IPS DF 6.9 (cell line): ENCODE measurements at regions not wholly inside any gene's neighbourhood (a gene's known extent, or its start where the extent isn't known, plus 50 kb on each side); places are given as distances from the start of the nearest gene placed in this dataset.
"Not testable (repeated sequence)": the region's sequence is repeated elsewhere in the genome, so short reads cannot be mapped to it uniquely, and the experiment has no call there.

ENCODE experiments used
- DNase-seq: peaks from one replicate; pipeline ENCODE4 v3.0.0-alpha.2; 2013; ENCODE audit warnings: low read depth, low spot score
- H3K27ac ChIP-seq: one replicate; pipeline ENCODE4 v1.5.1; 2013; ENCODE audit warnings: low read length, control low read depth
- H3K27me3 ChIP-seq: 2 replicates; pipeline ENCODE4 v1.6.1; 2013; ENCODE audit warnings: mild to moderate bottlenecking, low read length; ENCODE audit not compliant: control insufficient read depth, insufficient read depth
- H3K36me3 ChIP-seq: 2 replicates; pipeline ENCODE4 v1.6.1; 2013; ENCODE audit warnings: low read length; ENCODE audit not compliant: control insufficient read depth, insufficient read depth
- H3K4me1 ChIP-seq: 2 replicates; pipeline ENCODE4 v1.6.1; 2013; ENCODE audit warnings: low read length; ENCODE audit not compliant: control insufficient read depth, insufficient read depth
- H3K4me3 ChIP-seq: 2 replicates; pipeline ENCODE4 v1.5.1; 2013; ENCODE audit warnings: mild to moderate bottlenecking, low read length
- H3K9me3 ChIP-seq: 2 replicates; pipeline ENCODE4 v1.6.1; 2013; ENCODE audit warnings: low read length, inconsistent platforms; ENCODE audit not compliant: control insufficient read depth, insufficient read depth
- WGBS: extraction: QIAGEN DNeasy Blood & Tissue Kit; methylation state at CpG from one replicate; pipeline ENCODE4 v1.1.7; 2013; ENCODE audit warnings: mixed read lengths, missing lambda C conversion rate; ENCODE audit not compliant: insufficient read length, insufficient coverage; 5-methylcytosine and 5-hydroxymethylcytosine counted together

DNA sequence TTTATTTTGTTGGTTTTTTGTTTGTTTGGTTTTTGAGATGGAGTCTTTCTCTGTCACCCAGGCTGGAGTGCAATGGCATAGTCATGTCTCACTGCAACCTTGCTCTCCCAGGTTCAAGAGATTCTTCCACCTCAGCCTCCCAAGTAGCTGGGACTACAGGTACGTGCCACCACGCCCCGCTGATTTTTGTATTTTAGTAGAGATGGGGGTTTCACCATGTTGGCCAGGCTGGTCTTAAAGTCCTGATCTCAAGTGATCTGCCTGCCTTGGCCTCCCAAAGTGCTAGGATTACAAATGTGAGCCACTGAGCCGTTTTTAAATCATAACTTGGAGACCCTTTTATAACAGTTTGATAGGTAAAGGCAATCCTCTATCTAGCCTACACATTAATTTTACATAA lies 95.9 kb upstream of the MIR17HG start:
- not testable (repeated sequence) for H3K9me3 ChIP-seq, H3K4me1 ChIP-seq, H3K27ac ChIP-seq, H3K36me3 ChIP-seq, H3K4me3 ChIP-seq, DNase-seq, H3K27me3 ChIP-seq
- WGBS, result no CpG with 5 or more reads among the region's 4 CpGs

DNA sequence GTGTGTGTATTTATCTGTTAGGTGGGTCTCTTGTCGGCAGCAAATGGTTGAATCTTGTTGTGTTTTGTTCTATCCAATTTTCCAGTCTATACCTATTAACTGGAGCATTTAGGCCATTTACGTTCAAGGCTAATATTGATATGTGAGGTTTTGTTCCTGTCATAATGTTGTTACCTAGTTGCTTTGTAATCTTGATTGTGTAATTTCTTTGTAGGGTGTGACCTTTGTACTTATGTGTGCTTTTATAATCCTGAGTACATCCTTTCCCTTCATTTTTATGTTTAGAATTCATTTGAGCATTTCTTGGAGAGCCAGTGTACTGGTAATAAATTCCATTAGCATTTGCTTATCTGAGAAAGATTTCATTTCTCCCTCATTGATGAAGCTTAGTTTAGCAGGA lies 83.0 kb upstream of the MIR17HG start:
- Histone ChIP-seq H3K27ac (no peak overlapping the region), H3K9me3 (no peaks in the 10 kb centered on the region), H3K36me3 (no peaks in the 10 kb centered on the region), H3K27me3 (no peaks in the 10 kb centered on the region), H3K4me3 (no peak overlapping the region), H3K4me1 (no peaks in the 10 kb centered on the region)
- no CpG with 5 or more reads among the region's 2 CpGs for WGBS
- no peak for DNase-seq

DNA sequence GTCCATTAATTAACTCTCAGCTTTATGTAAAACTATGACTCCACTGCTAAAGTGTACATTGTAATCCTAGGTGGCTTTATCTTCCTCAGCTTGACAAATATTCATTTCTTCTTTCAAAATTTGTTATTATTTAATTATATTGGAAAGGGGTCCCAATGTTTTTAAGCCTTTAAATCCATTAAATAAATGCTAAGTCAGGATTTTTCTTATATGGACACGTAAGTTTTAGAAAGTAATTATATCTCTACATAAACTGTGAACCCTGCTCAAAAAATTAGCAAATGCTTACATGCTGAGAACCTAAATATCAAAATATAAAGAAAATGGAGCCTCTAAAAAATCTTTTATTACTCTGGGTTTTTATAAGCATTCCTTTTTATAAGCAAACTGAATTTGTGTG lies 78.2 kb upstream of the MIR17HG start:
- Histone ChIP-seq H3K36me3 (no peaks in the 10 kb centered on the region), H3K9me3 (no peaks in the 10 kb centered on the region), H3K27me3 (no peaks in the 10 kb centered on the region), H3K27ac (no peak overlapping the region), H3K4me1 (no peaks in the 10 kb centered on the region), H3K4me3 (no peak overlapping the region)
- DNase-seq, result no peak
- no CpG with 5 or more reads among the region's 1 CpG for WGBS

DNA sequence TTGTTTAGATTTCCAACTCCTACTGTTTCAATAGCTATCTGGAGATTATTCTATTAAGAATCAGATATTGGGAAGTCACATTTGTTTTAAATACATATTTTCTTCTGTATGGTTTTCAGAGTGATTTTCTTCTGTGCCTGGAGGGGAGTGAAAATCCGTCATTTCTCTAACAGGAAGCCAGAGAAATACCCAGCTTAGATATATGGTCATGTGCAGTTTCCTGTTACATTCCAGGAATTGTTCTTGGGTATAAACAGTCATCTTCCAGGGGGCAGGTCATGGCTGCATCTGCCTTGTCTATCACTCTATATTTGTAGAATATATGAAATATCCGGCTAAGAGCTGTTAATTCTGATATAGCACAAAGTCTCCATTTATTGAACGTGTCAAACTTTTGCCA lies 77.5 kb upstream of the MIR17HG start:
- H3K4me1 ChIP-seq, result no peaks in the 10 kb centered on the region
- no peaks in the 10 kb centered on the region for H3K9me3 ChIP-seq
- H3K27ac ChIP-seq, result no peak overlapping the region
- H3K27me3 ChIP-seq, result no peaks in the 10 kb centered on the region
- no peak for DNase-seq
- WGBS, result no CpG with 5 or more reads among the region's 3 CpGs
- H3K4me3 ChIP-seq, result no peak overlapping the region
- no peaks in the 10 kb centered on the region for H3K36me3 ChIP-seq

DNA sequence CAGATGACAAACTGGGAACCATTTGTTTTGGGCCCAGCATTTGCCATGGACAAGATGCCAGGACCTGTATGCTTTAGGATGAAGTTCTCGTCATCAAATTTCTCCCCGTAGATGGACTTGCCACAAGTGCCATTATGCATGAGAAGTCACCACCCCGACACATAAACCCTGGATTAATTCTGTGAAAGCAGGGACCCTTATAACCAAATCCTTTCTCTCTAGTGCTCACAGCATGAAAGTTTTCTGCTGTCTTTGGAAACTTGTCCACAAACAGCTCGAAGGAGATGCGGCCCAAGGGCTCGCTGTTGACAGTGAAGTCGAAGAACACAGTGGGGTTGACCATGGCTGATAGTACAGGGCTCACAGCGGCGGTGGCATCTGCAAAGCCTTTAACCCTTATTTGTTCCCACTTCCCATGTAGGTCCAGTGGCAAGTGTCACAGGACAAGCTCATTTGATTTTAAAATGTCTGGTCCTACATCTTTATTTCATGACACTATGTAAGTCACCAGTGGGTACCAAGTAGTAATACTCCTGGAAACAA lies 75.2 kb upstream of the MIR17HG start:
- no CpG with 5 or more reads among the region's 9 CpGs for WGBS
- Histone ChIP-seq H3K4me1 (no peaks in the 10 kb centered on the region), H3K27ac (no peak overlapping the region), H3K36me3 (no peaks in the 10 kb centered on the region), H3K27me3 (no peaks in the 10 kb centered on the region), H3K9me3 (no peaks in the 10 kb centered on the region), H3K4me3 (no peak overlapping the region)
- DNase-seq, result no peak

DNA sequence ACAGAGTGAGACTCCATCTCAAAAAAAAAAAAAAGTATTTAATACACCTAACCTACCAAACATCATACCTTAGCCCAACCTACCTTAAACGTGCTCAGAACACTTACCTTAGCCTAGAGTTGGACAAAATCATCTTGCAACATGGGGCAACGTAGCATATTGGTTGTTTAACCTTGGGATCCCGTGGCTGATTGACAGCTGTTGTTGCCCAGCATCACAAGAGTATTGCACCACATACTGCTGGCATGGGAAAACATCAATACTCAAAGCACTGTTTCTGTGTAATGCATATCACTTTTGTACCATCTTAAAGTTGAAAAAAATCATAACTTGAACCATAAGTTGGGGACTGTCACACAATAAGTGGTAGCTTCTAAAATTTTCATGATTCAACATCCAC lies 73.8 kb upstream of the MIR17HG start:
- H3K4me3 ChIP-seq, result no peak overlapping the region
- no peaks in the 10 kb centered on the region for H3K36me3 ChIP-seq
- H3K9me3 ChIP-seq, result no peaks in the 10 kb centered on the region
- no peak overlapping the region for H3K27ac ChIP-seq
- no peak for DNase-seq
- no peaks in the 10 kb centered on the region for H3K4me1 ChIP-seq
- no peaks in the 10 kb centered on the region for H3K27me3 ChIP-seq
- WGBS, result no CpG with 5 or more reads among the region's 3 CpGs

DNA sequence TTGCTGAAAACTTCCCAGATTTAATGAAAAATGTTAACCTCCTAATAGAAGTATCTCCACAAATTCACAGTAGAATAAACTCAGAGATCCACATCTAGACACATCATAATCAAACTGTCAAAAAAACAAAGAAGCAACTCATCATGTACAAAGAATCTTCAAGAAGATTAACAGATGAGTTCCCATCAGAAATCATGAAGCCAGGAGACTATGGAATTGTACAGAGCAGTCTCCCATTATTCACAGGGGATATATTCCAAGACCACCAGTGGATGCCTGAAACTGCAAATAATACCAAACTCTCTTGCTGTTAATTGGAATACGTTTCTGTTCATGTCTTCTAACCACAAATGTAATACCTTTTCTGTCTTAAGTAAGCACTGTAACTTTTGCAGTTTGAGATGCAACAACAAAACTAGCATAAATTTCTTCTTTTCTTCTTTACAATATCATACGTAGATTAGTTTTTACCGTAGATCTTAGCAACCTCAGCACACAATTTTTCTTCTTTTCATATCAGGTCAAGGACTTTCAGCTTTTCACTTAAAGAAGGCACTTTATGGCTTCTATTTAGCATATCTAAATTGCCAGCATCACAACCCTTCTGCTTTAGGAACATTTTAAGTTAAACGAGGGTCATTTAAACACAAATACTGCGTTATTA lies 70.3 kb upstream of the MIR17HG start:
- H3K4me3 ChIP-seq, result no peak overlapping the region
- H3K27me3 ChIP-seq, result no peaks in the 10 kb centered on the region
- no peak for DNase-seq
- H3K27ac ChIP-seq, result no peak overlapping the region
- no peaks in the 10 kb centered on the region for H3K36me3 ChIP-seq
- no peaks in the 10 kb centered on the region for H3K9me3 ChIP-seq
- WGBS, result 100% methylated on average over 2 of the region's 5 CpGs
- no peaks in the 10 kb centered on the region for H3K4me1 ChIP-seq

DNA sequence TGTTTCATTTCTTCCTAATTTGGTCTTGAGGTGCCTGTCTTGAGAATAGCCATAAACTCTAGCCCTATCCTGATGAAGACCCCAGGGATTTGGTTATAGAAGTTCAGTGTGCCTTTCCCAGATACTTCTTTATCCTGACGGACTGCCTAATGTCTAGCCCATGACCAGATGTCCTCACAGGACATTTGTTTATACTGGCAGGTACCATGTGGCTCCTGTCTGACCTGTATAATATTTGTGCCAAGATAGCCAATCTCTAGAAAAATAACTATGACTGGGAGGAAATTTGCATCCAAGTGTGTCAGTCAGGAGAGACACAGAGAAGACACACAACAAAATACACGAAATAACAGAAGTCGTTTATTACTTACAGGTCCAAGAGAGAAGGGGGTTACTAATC lies 69.2 kb upstream of the MIR17HG start:
- WGBS, result no CpG with 5 or more reads among the region's 3 CpGs
- Histone ChIP-seq H3K9me3 (no peaks in the 10 kb centered on the region), H3K4me1 (no peaks in the 10 kb centered on the region), H3K4me3 (no peak overlapping the region), H3K27me3 (no peaks in the 10 kb centered on the region), H3K36me3 (no peaks in the 10 kb centered on the region), H3K27ac (no peak overlapping the region)
- no peak for DNase-seq

DNA sequence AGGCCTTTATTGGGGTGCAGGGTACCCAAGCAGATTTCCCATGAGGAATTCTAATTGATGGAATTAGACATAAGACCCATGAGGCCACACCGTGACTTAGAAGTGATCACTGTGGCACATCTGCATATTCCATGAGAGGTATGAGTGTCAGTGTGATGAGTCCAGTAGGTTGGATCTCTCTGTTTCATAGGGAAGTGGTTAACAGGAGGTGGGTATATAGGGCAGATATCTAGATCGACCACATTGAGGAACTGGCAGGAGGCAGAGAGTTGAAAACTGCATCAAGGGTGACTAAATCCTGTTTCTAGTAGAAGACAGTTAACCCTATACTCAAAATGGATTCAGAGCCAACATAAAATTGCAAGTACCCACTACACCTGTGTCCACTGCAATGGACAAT lies 68.6 kb upstream of the MIR17HG start:
- Histone ChIP-seq H3K27me3 (no peaks in the 10 kb centered on the region), H3K27ac (no peak overlapping the region), H3K4me3 (no peak overlapping the region), H3K4me1 (no peaks in the 10 kb centered on the region), H3K9me3 (no peaks in the 10 kb centered on the region), H3K36me3 (no peaks in the 10 kb centered on the region)
- DNase-seq, result no peak
- no CpG with 5 or more reads among the region's 2 CpGs for whole genome bisulfite sequencing

DNA sequence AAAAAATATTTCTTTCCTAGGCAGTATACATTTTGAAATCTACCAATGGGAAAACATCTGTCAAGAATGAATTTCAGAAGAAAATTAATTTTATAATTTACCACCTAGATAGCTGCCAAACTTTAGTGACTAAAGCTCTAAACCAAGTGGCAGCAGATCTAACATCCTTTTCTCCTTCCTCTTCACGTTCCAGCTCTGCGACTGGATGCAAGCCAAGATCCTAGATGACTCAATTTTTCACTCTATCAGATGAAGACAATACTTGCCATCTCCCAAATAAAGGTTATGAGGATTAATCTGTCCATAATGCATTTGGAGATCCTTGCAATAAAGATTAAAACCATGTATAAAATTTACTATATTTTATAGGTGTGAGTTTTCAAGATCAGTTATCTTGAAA lies 66.7 kb upstream of the MIR17HG start:
- WGBS, result no CpG with 5 or more reads among the region's 2 CpGs
- Histone ChIP-seq H3K4me3 (no peak overlapping the region), H3K27me3 (no peaks in the 10 kb centered on the region), H3K36me3 (no peaks in the 10 kb centered on the region), H3K9me3 (no peaks in the 10 kb centered on the region), H3K27ac (no peak overlapping the region), H3K4me1 (no peaks in the 10 kb centered on the region)
- no peak for DNase-seq

DNA sequence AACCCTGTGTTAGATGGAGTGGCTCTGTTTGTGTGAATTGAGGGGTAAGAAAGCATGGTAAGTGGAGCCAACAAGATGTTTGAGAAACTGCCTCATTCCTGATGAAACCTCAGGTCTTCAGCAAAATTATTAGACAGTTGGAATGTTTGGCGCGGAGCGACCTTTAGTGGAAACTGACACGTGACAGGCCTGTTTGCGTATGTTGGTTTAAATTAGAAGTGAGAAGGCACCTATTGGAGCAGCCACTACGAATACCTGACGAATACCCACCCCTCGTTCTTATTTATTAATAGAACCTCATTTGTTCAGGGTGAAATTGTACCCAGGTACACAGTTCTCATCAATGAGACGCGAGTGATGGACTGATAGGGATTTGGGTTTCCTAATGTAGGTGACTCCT lies 63.2 kb upstream of the MIR17HG start:
- H3K4me3 ChIP-seq, result no peak overlapping the region
- DNase-seq, result no peak
- no peaks in the 10 kb centered on the region for H3K4me1 ChIP-seq
- WGBS, result no CpG with 5 or more reads among the region's 10 CpGs
- no peaks in the 10 kb centered on the region for H3K9me3 ChIP-seq
- no peaks in the 10 kb centered on the region for H3K36me3 ChIP-seq
- no peaks in the 10 kb centered on the region for H3K27me3 ChIP-seq
- H3K27ac ChIP-seq, result no peak overlapping the region
